B cell (primary cell): ENCODE measurements at regions not wholly inside any gene's neighbourhood (a gene's known extent, or its start where the extent isn't known, plus 50 kb on each side); places are given as distances from the start of the nearest gene placed in this dataset.

Experiments used
- EZH2 ChIP-seq: IDR thresholded peaks from 2 replicates; pipeline ENCODE4 v1.6.1; 2012; ENCODE audit warnings: borderline replicate concordance, low read depth, mild to moderate bottlenecking, moderate library complexity, low read length; ENCODE audit not compliant: insufficient read depth, poor library complexity, severe bottlenecking
- TF ChIP-seq, protein P1 (sequence below): fragments of 200-600 bp; IDR thresholded peaks from one replicate; pipeline ENCODE4 v1.8.0; 2022; ENCODE audit warnings: antibody characterized with exemption, mild to moderate bottlenecking

DNA sequence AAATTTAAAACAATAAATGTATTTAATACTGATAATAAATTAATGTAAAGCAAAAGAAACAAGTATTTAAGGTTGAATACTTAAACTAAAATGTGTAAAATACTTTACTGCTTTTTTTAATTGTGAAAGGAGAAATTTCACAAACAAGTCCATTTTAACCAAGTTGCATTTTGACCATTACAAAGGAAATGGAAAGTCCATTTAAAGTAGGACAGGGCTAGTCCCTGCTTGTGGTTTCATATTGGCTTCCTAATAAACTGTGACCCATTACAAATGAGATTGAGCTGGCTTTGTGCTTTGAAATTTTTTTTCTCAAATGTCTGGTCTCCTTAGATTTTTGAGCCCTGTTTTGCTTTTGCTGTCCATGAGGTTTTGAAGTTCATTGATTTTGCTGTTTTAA lies 527.6 kb downstream of the MAFB start:
- TF ChIP-seq, protein P1, sequence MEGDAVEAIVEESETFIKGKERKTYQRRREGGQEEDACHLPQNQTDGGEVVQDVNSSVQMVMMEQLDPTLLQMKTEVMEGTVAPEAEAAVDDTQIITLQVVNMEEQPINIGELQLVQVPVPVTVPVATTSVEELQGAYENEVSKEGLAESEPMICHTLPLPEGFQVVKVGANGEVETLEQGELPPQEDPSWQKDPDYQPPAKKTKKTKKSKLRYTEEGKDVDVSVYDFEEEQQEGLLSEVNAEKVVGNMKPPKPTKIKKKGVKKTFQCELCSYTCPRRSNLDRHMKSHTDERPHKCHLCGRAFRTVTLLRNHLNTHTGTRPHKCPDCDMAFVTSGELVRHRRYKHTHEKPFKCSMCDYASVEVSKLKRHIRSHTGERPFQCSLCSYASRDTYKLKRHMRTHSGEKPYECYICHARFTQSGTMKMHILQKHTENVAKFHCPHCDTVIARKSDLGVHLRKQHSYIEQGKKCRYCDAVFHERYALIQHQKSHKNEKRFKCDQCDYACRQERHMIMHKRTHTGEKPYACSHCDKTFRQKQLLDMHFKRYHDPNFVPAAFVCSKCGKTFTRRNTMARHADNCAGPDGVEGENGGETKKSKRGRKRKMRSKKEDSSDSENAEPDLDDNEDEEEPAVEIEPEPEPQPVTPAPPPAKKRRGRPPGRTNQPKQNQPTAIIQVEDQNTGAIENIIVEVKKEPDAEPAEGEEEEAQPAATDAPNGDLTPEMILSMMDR, result no peak
- TF ChIP-seq EZH2, result no peak
